ENCODE measurements at regions not wholly inside any gene's neighbourhood (a gene's known extent, or its start where the extent isn't known, plus 50 kb on each side); places are given as distances from the start of the nearest gene placed in this dataset.

- no peak for TF ChIP-seq CTCF (IDR thresholded peaks at IDR 0.05; ENCODE audit: extremely low read depth, missing control alignments)
- DNase-seq (ENCODE audit: low spot score) = no peak
Measured at GRCh38 chr5:164346785-164347630, 841.6 kb downstream of the MAT2B start.

- no peak for TF ChIP-seq CTCF (IDR thresholded peaks at IDR 0.05; ENCODE audit: extremely low read depth, missing control alignments)
- no peak for DNase-seq (ENCODE audit: low spot score)
Measured at GRCh38 chr5:164350236-164350635, 844.8 kb downstream of the MAT2B start.

- no peak for DNase-seq (ENCODE audit: low spot score)
- no peak for TF ChIP-seq CTCF (IDR thresholded peaks at IDR 0.05; ENCODE audit: extremely low read depth, missing control alignments)
Measured at GRCh38 chr5:164351245-164351834, 845.9 kb downstream of the MAT2B start.

- TF ChIP-seq CTCF (IDR thresholded peaks at IDR 0.05; ENCODE audit: extremely low read depth, missing control alignments) = no peak
- DNase-seq (ENCODE audit: low spot score) = no peak
Measured at GRCh38 chr5:164352695-164353094, 847.3 kb downstream of the MAT2B start.

GRCh38 chr5:164353155-164353554 lies 847.7 kb downstream of the MAT2B start:
- TF ChIP-seq CTCF (IDR thresholded peaks at IDR 0.05; ENCODE audit: extremely low read depth, missing control alignments) = no peak
- no peak for DNase-seq (ENCODE audit: low spot score)

- no peak for DNase-seq (ENCODE audit: low spot score)
- no peak for TF ChIP-seq CTCF (IDR thresholded peaks at IDR 0.05; ENCODE audit: extremely low read depth, missing control alignments)
Measured at GRCh38 chr5:164354139-164354751, 848.8 kb downstream of the MAT2B start.

- no peak for TF ChIP-seq CTCF (IDR thresholded peaks at IDR 0.05; ENCODE audit: extremely low read depth, missing control alignments)
- no peak for DNase-seq (ENCODE audit: low spot score)
Measured at GRCh38 chr5:164355267-164355830, 849.9 kb downstream of the MAT2B start.
